GM12878 (cell line): ENCODE measurements at regions not wholly inside any gene's neighbourhood (a gene's known extent, or its start where the extent isn't known, plus 50 kb on each side); places are given as distances from the start of the nearest gene placed in this dataset.

Experiments used
- BRCA1 ChIP-seq: IDR thresholded peaks from 2 replicates; pipeline ENCODE4 v1.6.1; 2011; ENCODE audit warnings: low read depth, low read length, improper control_type of control experiment
- CREB1 ChIP-seq: IDR thresholded peaks from 2 replicates; pipeline ENCODE4 v1.6.1; 2012; ENCODE audit warnings: low read depth, mild to moderate bottlenecking, inconsistent platforms
- CTCF ChIP-seq, 3 experiments: IDR thresholded peaks in 2 of 3; conservative IDR thresholded peaks in 1 of 3; 2 replicates each; pipeline ENCODE4 v1.5.1; 2011; ENCODE audit warnings: low read depth in 3 of 3, low read length in 3 of 3, mild to moderate bottlenecking in 3 of 3, control low read depth in 2 of 3, moderate library complexity in 2 of 3, inconsistent platforms in 1 of 3, mixed read lengths in 1 of 3; ENCODE audit not compliant: control insufficient read depth in 2 of 3, insufficient read depth in 1 of 3; ENCODE audit errors: extremely low read depth in 1 of 3
- EZH2 ChIP-seq: IDR thresholded peaks from 2 replicates; pipeline ENCODE4 v1.6.1; 2012; ENCODE audit warnings: low read depth, mild to moderate bottlenecking, control low read depth, inconsistent platforms, low read length, borderline replicate concordance; ENCODE audit not compliant: control insufficient read depth
- GABPA ChIP-seq: IDR thresholded peaks from 2 replicates; pipeline ENCODE4 v1.6.1; 2014; ENCODE audit warnings: antibody characterized with exemption, low read depth, mild to moderate bottlenecking, inconsistent platforms
- JUND ChIP-seq: IDR thresholded peaks from 2 replicates; pipeline ENCODE4 v1.6.1; 2012; ENCODE audit warnings: low read depth, mild to moderate bottlenecking, low read length, improper control_type of control experiment, moderate library complexity
- MYB ChIP-seq: fragments of 150-350 bp; IDR thresholded peaks from 2 replicates; pipeline ENCODE4 v1.6.1; 2014; ENCODE audit warnings: mild to moderate bottlenecking, low read depth, low read length, borderline replicate concordance
- SPI1 ChIP-seq: IDR thresholded peaks from 2 replicates; pipeline ENCODE4 v1.6.1; 2011; ENCODE audit warnings: low read depth, mild to moderate bottlenecking, low read length, moderate library complexity, borderline replicate concordance; ENCODE audit not compliant: insufficient read depth
- ZNF274 ChIP-seq: IDR thresholded peaks from one replicate; pipeline ENCODE4 v1.8.0; 2011; ENCODE audit not compliant: insufficient read length, insufficient read depth

- TF ChIP-seq CREB1 (no peak), CTCF (IDR thresholded peaks at IDR 0.05 in 2 of 3, conservative IDR thresholded peaks at IDR 0.05 in 1 of 3; ENCODE audit: control insufficient read depth in 2 of 3, extremely low read depth in 1 of 3, insufficient read depth in 1 of 3, low read depth in 3 of 3, low read length in 3 of 3) (no peak), GABPA (no peak), SPI1 (no peak), MYB (no peak), EZH2 (no peak), JUND (no peak), BRCA1 (no peak), ZNF274 (no peak)
Measured at GRCh38 chr2:163367825-163368582, 367.8 kb downstream of the FIGN start.
